ENCODE measurements at regions not wholly inside any gene's neighbourhood (a gene's known extent, or its start where the extent isn't known, plus 50 kb on each side); places are given as distances from the start of the nearest gene placed in this dataset.

DNA sequence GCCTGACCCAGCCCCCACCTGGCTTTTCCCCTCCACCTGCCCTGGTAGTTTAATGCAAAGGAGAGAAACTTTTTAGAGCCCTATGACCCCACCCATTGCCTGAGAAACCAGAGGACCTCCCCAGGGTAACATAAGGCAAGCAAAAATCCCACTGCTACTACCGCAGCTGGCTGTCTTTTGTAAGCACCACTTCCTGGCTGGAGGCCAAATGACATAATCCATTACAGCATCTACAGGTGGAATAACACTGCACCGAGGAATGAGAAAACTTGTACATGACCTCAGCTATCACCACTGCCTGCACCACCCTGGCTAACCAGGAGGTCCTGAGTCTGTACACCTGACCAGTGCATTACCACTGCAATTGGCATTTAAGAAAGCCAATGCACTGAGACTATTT, 149.6 kb upstream of the GALNT5 start:
- TF ChIP-seq, protein P1, sequence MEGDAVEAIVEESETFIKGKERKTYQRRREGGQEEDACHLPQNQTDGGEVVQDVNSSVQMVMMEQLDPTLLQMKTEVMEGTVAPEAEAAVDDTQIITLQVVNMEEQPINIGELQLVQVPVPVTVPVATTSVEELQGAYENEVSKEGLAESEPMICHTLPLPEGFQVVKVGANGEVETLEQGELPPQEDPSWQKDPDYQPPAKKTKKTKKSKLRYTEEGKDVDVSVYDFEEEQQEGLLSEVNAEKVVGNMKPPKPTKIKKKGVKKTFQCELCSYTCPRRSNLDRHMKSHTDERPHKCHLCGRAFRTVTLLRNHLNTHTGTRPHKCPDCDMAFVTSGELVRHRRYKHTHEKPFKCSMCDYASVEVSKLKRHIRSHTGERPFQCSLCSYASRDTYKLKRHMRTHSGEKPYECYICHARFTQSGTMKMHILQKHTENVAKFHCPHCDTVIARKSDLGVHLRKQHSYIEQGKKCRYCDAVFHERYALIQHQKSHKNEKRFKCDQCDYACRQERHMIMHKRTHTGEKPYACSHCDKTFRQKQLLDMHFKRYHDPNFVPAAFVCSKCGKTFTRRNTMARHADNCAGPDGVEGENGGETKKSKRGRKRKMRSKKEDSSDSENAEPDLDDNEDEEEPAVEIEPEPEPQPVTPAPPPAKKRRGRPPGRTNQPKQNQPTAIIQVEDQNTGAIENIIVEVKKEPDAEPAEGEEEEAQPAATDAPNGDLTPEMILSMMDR (conservative IDR thresholded peaks at IDR 0.05 in 1 of 2, IDR thresholded peaks at IDR 0.05 in 1 of 2; ENCODE audit: low read depth in 1 of 2, low read length in 2 of 2): no peak
- no peak for TF ChIP-seq EZH2 (IDR thresholded peaks at IDR 0.05; ENCODE audit: low read length, missing control alignments)

Data from fibroblast of lung (primary cell).